ENCODE measurements at regions not wholly inside any gene's neighbourhood (a gene's known extent, or its start where the extent isn't known, plus 50 kb on each side); places are given as distances from the start of the nearest gene placed in this dataset.

GRCh38 chr2:223117533-223117932 is 65.5 kb downstream of the KCNE4 start:
- DNase-seq (ENCODE audit: low read depth): no peak
- TF ChIP-seq, protein P1, sequence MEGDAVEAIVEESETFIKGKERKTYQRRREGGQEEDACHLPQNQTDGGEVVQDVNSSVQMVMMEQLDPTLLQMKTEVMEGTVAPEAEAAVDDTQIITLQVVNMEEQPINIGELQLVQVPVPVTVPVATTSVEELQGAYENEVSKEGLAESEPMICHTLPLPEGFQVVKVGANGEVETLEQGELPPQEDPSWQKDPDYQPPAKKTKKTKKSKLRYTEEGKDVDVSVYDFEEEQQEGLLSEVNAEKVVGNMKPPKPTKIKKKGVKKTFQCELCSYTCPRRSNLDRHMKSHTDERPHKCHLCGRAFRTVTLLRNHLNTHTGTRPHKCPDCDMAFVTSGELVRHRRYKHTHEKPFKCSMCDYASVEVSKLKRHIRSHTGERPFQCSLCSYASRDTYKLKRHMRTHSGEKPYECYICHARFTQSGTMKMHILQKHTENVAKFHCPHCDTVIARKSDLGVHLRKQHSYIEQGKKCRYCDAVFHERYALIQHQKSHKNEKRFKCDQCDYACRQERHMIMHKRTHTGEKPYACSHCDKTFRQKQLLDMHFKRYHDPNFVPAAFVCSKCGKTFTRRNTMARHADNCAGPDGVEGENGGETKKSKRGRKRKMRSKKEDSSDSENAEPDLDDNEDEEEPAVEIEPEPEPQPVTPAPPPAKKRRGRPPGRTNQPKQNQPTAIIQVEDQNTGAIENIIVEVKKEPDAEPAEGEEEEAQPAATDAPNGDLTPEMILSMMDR (IDR thresholded peaks at IDR 0.05; ENCODE audit: insufficient read depth, low read length, poor library complexity, severe bottlenecking): no peak
- Histone ChIP-seq H3K4me3 (ENCODE audit: low read depth, low read length) (no peak overlapping the region), H3K27me3 (ENCODE audit: control insufficient read depth, insufficient read depth, low read length) (no peaks in the 10 kb centered on the region), H3K36me3 (ENCODE audit: control insufficient read depth, insufficient read depth, low read length) (no peaks in the 10 kb centered on the region)

DNA sequence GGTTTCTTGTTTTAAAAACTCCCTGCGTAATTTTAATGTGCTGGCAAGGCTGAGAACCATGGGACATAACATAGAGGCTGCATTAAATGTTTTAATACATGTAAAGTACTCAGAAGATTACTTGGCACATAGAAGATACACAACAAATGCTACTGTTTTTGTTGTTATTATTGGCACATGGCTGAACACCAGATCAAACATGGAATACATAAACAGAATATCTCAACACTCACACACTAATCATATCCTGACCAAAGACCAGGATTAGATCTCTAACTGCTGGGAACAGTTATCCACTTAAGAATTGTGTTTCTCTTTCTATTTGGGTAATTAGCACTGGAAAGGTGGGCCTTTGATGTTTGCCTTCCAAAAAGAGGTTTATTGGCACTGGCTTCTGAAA is 69.3 kb downstream of the KCNE4 start:
- TF ChIP-seq, protein P1 (IDR thresholded peaks at IDR 0.05; ENCODE audit: insufficient read depth, low read length, poor library complexity, severe bottlenecking): no peak
- Histone ChIP-seq H3K4me3 (ENCODE audit: low read depth, low read length) (no peak overlapping the region), H3K27me3 (ENCODE audit: control insufficient read depth, insufficient read depth, low read length) (no peaks in the 10 kb centered on the region), H3K36me3 (ENCODE audit: control insufficient read depth, insufficient read depth, low read length) (no peaks in the 10 kb centered on the region)
- DNase-seq (ENCODE audit: low read depth): no peak

- no peaks in the 10 kb centered on the region for H3K36me3 ChIP-seq (ENCODE audit: control insufficient read depth, insufficient read depth, low read length)
- H3K4me3 ChIP-seq (ENCODE audit: low read depth, low read length): no peak overlapping the region
- no peaks in the 10 kb centered on the region for H3K27me3 ChIP-seq (ENCODE audit: control insufficient read depth, insufficient read depth, low read length)
- TF ChIP-seq, protein P1 (IDR thresholded peaks at IDR 0.05; ENCODE audit: insufficient read depth, low read length, poor library complexity, severe bottlenecking): no peak
- DNase-seq (ENCODE audit: low read depth): no peak
Measured at GRCh38 chr2:223122781-223123180, 70.8 kb downstream of the KCNE4 start.

DNA sequence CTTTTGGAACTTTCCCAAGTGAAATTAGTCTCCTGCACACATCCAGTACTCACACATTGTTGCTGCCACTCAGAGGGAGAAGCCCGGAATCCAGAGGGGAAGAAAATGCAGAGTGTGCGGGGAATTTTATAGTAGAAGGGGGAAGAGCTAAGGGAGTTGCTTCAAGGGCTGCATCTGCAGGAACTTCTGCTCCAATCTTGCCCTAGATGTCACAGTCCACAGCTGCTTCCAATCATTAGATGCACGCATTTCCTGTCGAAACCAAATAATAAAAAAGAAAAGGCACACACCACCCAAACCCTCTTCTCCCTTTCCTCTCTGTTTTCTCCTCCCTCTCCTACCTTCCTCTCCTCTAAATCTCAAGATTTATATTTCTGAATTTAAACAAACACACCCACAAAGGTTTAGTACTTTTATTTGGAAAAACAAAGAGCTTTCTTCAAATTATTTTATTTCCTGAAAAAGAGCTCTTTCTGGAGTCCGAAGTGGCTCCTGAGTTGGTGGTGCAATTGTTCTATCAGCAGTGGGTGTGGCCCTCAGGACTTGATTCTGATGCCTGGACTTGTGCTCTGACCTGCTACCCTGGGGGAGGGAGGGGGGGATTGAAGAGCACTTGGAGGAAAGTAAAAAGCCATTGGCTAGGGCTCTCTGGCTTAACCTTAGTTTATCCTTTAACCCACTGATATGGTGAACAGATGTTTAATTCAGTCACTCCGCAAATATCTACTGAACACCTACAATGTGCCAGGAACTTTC is 72.0 kb downstream of the KCNE4 start:
- DNase-seq (ENCODE audit: low read depth): no peak
- Histone ChIP-seq H3K4me3 (ENCODE audit: low read depth, low read length) (no peak overlapping the region), H3K36me3 (ENCODE audit: control insufficient read depth, insufficient read depth, low read length) (no peaks in the 10 kb centered on the region), H3K27me3 (ENCODE audit: control insufficient read depth, insufficient read depth, low read length) (no peaks in the 10 kb centered on the region)
- TF ChIP-seq, protein P1 (IDR thresholded peaks at IDR 0.05; ENCODE audit: insufficient read depth, low read length, poor library complexity, severe bottlenecking): no peak

GRCh38 chr2:223141606-223142005 is 89.6 kb downstream of the KCNE4 start:
- no peak for DNase-seq (ENCODE audit: low read depth)
- TF ChIP-seq, protein P1 (IDR thresholded peaks at IDR 0.05; ENCODE audit: insufficient read depth, low read length, poor library complexity, severe bottlenecking): no peak
- Histone ChIP-seq H3K4me3 (ENCODE audit: low read depth, low read length) (no peak overlapping the region), H3K27me3 (ENCODE audit: control insufficient read depth, insufficient read depth, low read length) (no peaks in the 10 kb centered on the region), H3K36me3 (ENCODE audit: control insufficient read depth, insufficient read depth, low read length) (no peaks in the 10 kb centered on the region)

- TF ChIP-seq, protein P1 (IDR thresholded peaks at IDR 0.05; ENCODE audit: insufficient read depth, low read length, poor library complexity, severe bottlenecking): no peak
- DNase-seq (ENCODE audit: low read depth): no peak
- H3K27me3 ChIP-seq (ENCODE audit: control insufficient read depth, insufficient read depth, low read length): no peaks in the 10 kb centered on the region
- no peaks in the 10 kb centered on the region for H3K36me3 ChIP-seq (ENCODE audit: control insufficient read depth, insufficient read depth, low read length)
- no peak overlapping the region for H3K4me3 ChIP-seq (ENCODE audit: low read depth, low read length)
Measured at GRCh38 chr2:223142118-223142517, 90.1 kb downstream of the KCNE4 start.
